ENCODE measurements at regions not wholly inside any gene's neighbourhood (a gene's known extent, or its start where the extent isn't known, plus 50 kb on each side); places are given as distances from the start of the nearest gene placed in this dataset.

- H3K4me3 Mint-ChIP-seq, result no peak overlapping the region
- no peaks in the 10 kb centered on the region for H3K9me3 Mint-ChIP-seq
- DNase-seq, result no peak
- no peaks in the 10 kb centered on the region for H3K27me3 Mint-ChIP-seq (ENCODE audit: low read depth, poor library complexity)
- H3K27ac Mint-ChIP-seq, result no peak overlapping the region
- H3K36me3 Mint-ChIP-seq (ENCODE audit: low read depth), result no peaks in the 10 kb centered on the region
- H3K4me1 Mint-ChIP-seq, result no peaks in the 10 kb centered on the region
- no peak for TF ChIP-seq CTCF (IDR thresholded peaks at IDR 0.05)
These were observed 696.2 kb upstream of the MARCKS start for GRCh38 chr6:113161018-113161315.

GRCh38 chr6:113162739-113163138 is 694.4 kb upstream of the MARCKS start:
- H3K36me3 Mint-ChIP-seq (ENCODE audit: low read depth), result peaks cover 6% of the 10 kb centered on the region
- H3K4me1 Mint-ChIP-seq, result no peaks in the 10 kb centered on the region
- H3K9me3 Mint-ChIP-seq, result no peaks in the 10 kb centered on the region
- no peak overlapping the region for H3K27ac Mint-ChIP-seq
- no peak for DNase-seq
- no peak overlapping the region for H3K4me3 Mint-ChIP-seq
- TF ChIP-seq CTCF (IDR thresholded peaks at IDR 0.05), result no peak
- no peaks in the 10 kb centered on the region for H3K27me3 Mint-ChIP-seq (ENCODE audit: low read depth, poor library complexity)

GRCh38 chr6:113168057-113168456 is 689.1 kb upstream of the MARCKS start:
- no peak overlapping the region for H3K27ac Mint-ChIP-seq
- no peak for TF ChIP-seq CTCF (IDR thresholded peaks at IDR 0.05)
- H3K27me3 Mint-ChIP-seq (ENCODE audit: low read depth, poor library complexity), result no peaks in the 10 kb centered on the region
- peaks cover 13% of the 10 kb centered on the region for H3K4me1 Mint-ChIP-seq
- H3K36me3 Mint-ChIP-seq (ENCODE audit: low read depth), result peaks cover 11% of the 10 kb centered on the region
- no peak for DNase-seq
- H3K9me3 Mint-ChIP-seq, result peaks cover 23% of the 10 kb centered on the region
- no peak overlapping the region for H3K4me3 Mint-ChIP-seq

GRCh38 chr6:113169484-113169883 is 687.7 kb upstream of the MARCKS start:
- peaks cover 23% of the 10 kb centered on the region for H3K9me3 Mint-ChIP-seq
- no peak overlapping the region for H3K27ac Mint-ChIP-seq
- no peaks in the 10 kb centered on the region for H3K27me3 Mint-ChIP-seq (ENCODE audit: low read depth, poor library complexity)
- no peak for DNase-seq
- peaks cover 16% of the 10 kb centered on the region for H3K4me1 Mint-ChIP-seq
- TF ChIP-seq CTCF (IDR thresholded peaks at IDR 0.05), result no peak
- H3K36me3 Mint-ChIP-seq (ENCODE audit: low read depth), result peaks cover 11% of the 10 kb centered on the region
- H3K4me3 Mint-ChIP-seq, result no peak overlapping the region

- H3K27me3 Mint-ChIP-seq (ENCODE audit: low read depth, poor library complexity), result no peaks in the 10 kb centered on the region
- peaks cover 23% of the 10 kb centered on the region for H3K9me3 Mint-ChIP-seq
- H3K36me3 Mint-ChIP-seq (ENCODE audit: low read depth), result peaks cover 11% of the 10 kb centered on the region
These were observed 686.7 kb upstream of the MARCKS start for GRCh38 chr6:113170454-113170853.

More at GRCh38 chr6:113170454-113170853, 686.7 kb upstream of the MARCKS start:
- Mint-ChIP-seq H3K4me3 (no peak overlapping the region), H3K27ac (no peak overlapping the region), H3K4me1 (peaks cover 16% of the 10 kb centered on the region)
- no peak for DNase-seq
- no peak for TF ChIP-seq CTCF (IDR thresholded peaks at IDR 0.05)

Measured in nephron progenitor cell (in vitro differentiated cells).